HG03025 (cell line): ENCODE measurements at regions not wholly inside any gene's neighbourhood (a gene's known extent, or its start where the extent isn't known, plus 50 kb on each side); places are given as distances from the start of the nearest gene placed in this dataset.
"Not testable (repeated sequence)": the region's sequence is repeated elsewhere in the genome, so short reads cannot be mapped to it uniquely, and the experiment has no call there.

Source experiments
- ATAC-seq: cut with Tn5 transposase; IDR thresholded peaks from one replicate; pipeline ENCODE4 v1.9.1; 2021; ENCODE audit warnings: mild to moderate bottlenecking, moderate library complexity; ENCODE audit not compliant: unreplicated experiment, low FRiP score

GRCh38 chr18:53838746-53839145 is 385.7 kb downstream of the MBD2 start:
- ATAC-seq: no peak

- not testable (repeated sequence) for ATAC-seq
Measured at GRCh38 chr18:53821141-53821540, 403.3 kb downstream of the MBD2 start.

GRCh38 chr18:53819671-53820070 is 404.8 kb downstream of the MBD2 start:
- ATAC-seq: no peak

GRCh38 chr18:53819174-53819573 is 405.3 kb downstream of the MBD2 start:
- no peak for ATAC-seq

GRCh38 chr18:53817976-53818950 is 406.2 kb downstream of the MBD2 start:
- ATAC-seq: no peak

GRCh38 chr18:53800171-53800570 is 424.3 kb downstream of the MBD2 start:
- no peak for ATAC-seq

GRCh38 chr18:53799134-53799533 is 425.3 kb downstream of the MBD2 start:
- no peak for ATAC-seq

GRCh38 chr18:53798516-53798915 is 426.0 kb downstream of the MBD2 start:
- ATAC-seq: no peak

GRCh38 chr18:53797998-53798495 is 426.4 kb downstream of the MBD2 start:
- no peak for ATAC-seq

GRCh38 chr18:53796040-53796729 is 428.3 kb downstream of the MBD2 start:
- ATAC-seq: no peak

- no peak for ATAC-seq
Measured at GRCh38 chr18:53795610-53796009, 428.9 kb downstream of the MBD2 start.

GRCh38 chr18:53795061-53795460 is 429.4 kb downstream of the MBD2 start:
- ATAC-seq: no peak

- ATAC-seq: no peak
Measured at GRCh38 chr18:53792762-53793161, 431.7 kb downstream of the MBD2 start.

- ATAC-seq: no peak
Measured at GRCh38 chr18:53790786-53791185, 433.7 kb downstream of the MBD2 start.

- no peak for ATAC-seq
Measured at GRCh38 chr18:53789376-53790247, 434.9 kb downstream of the MBD2 start.

- ATAC-seq: no peak
Measured at GRCh38 chr18:53785811-53786210, 438.7 kb downstream of the MBD2 start.

GRCh38 chr18:53784253-53784652 is 440.2 kb downstream of the MBD2 start:
- ATAC-seq: no peak

GRCh38 chr18:53780666-53781065 is 443.8 kb downstream of the MBD2 start:
- no peak for ATAC-seq

GRCh38 chr18:53772293-53772692 is 452.2 kb downstream of the MBD2 start:
- no peak for ATAC-seq

GRCh38 chr18:53771664-53772063 is 452.8 kb downstream of the MBD2 start:
- no peak for ATAC-seq
